GM12872 (cell line): ENCODE measurements at regions not wholly inside any gene's neighbourhood (a gene's known extent, or its start where the extent isn't known, plus 50 kb on each side); places are given as distances from the start of the nearest gene placed in this dataset.

Source experiments
- TF ChIP-seq, protein P1 (sequence below): IDR thresholded peaks from 3 replicates; pipeline ENCODE4 v1.5.1; 2011; ENCODE audit warnings: low read depth, mild to moderate bottlenecking, low read length, moderate library complexity; ENCODE audit not compliant: insufficient read depth

DNA sequence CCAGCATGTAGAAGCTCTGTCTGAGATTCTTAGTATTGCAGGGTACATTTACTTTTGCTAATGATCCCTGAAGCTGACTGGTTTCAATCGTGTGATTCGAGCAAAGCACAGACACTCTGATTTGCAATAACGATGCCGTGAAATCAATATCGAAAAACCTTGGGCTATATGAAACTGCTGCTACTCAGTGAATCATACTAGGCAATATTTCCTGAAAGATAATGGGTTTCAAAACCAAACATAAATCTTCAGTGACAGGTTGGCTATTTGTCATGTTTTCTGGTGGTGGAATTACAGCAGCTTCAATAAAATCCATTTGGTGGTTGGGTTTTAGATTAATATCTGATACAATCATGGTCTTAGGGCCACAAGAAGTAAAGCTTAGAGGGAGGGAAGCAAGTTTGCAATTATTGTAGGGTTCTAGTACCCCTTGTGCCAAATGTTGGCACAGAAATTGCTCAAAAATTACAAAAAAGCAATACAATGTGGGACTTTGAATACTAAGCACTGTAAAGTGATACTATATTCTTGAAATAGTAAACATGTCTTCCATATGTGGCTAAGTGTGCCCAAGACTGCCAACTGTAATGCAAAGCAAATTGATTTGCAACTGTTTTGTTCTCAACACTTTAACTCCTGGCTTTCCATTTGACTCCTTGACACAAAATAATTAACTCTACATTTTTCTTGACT, 112.4 kb upstream of the JAZF1 start:
- TF ChIP-seq, protein P1, sequence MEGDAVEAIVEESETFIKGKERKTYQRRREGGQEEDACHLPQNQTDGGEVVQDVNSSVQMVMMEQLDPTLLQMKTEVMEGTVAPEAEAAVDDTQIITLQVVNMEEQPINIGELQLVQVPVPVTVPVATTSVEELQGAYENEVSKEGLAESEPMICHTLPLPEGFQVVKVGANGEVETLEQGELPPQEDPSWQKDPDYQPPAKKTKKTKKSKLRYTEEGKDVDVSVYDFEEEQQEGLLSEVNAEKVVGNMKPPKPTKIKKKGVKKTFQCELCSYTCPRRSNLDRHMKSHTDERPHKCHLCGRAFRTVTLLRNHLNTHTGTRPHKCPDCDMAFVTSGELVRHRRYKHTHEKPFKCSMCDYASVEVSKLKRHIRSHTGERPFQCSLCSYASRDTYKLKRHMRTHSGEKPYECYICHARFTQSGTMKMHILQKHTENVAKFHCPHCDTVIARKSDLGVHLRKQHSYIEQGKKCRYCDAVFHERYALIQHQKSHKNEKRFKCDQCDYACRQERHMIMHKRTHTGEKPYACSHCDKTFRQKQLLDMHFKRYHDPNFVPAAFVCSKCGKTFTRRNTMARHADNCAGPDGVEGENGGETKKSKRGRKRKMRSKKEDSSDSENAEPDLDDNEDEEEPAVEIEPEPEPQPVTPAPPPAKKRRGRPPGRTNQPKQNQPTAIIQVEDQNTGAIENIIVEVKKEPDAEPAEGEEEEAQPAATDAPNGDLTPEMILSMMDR, result no peak

DNA sequence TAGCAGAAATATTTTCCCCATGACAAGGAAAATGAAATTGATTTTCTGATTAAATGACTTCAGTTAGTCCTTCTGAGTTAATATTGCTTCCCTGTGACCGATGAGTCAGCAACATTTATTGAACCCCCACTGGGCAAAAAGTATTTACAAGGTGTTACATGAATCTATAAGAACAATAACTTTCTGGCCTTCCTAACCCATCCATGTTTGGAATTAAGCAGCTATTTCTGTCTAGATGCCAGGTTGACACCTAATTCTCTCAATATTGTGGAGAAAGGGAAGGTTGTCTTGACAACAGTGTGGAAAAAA, 112.9 kb upstream of the JAZF1 start:
- TF ChIP-seq, protein P1, result no peak

DNA sequence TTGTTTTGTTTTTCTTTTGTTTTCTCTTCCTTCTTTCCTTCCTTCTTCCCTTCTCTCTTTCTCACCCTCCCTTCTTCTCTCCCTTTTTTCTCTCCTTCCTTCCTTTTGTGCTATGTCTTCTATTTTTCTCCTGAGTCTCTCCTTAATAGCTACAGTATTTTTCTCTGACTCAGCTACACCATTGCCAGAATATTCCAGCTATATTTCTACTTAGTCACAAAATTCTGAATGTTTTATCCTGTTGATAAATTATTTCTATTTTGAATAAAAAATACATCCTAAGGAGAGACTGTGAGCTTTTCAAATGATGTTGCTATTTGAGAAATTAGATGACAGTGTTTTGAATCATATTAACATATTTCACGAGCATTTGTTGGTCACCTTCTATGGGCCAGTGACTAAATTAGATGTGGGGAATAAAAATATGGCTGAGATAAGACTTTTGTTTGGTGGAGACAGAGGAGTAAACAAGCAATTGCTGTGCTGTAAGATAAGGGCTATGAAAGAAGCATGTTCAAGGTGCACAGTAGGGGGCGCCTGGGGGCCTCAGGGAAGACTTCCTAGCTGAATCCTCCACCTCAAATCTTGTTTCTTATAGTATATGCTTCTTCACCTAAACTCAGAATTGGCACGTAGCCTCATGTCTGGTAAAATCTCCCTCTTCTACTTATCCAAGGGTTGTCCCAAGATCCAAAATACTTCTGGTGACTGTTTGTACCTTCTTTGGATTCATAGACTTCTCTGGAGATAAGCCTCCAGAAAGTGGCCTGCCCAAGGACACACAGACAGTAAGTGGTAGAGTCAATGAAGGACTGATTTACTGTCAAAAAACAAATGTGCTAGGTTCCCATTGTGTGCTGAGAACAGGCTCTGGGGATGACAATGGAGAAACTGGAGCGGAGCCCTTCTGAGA, 115.5 kb upstream of the CREB5 start:
- TF ChIP-seq, protein P1, result peak; percentile 66

DNA sequence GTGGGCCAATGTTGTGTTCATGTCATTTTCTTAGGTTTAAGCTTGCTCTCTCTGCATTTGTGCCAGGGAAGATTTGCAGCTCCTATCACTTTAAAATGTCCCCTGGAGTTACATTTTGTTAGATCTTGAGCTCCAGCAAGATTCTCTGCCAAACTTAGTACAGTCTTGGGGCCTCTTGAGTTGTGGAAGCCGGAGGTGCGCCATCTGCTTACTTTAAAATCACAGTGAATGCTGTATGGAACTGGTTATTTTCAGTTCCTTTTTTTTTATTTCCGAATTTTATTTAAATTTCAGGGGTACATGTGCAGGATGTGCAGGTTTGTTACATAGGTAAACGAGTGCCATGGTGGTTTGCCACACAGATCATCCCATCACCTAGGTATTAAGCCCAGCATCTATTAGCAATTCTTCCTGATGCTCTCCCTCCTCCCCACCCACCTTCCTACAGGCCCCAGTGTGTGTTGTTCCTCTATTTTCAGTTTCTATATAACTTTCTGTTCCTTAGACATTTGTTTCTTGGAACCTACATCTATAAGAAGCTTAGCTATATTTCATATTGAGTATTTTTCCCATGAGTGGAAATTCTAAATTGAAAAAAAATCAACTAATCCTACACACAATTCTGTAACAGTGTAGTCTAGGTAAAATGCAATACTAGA, 114.4 kb upstream of the CREB5 start:
- TF ChIP-seq, protein P1, result no peak

DNA sequence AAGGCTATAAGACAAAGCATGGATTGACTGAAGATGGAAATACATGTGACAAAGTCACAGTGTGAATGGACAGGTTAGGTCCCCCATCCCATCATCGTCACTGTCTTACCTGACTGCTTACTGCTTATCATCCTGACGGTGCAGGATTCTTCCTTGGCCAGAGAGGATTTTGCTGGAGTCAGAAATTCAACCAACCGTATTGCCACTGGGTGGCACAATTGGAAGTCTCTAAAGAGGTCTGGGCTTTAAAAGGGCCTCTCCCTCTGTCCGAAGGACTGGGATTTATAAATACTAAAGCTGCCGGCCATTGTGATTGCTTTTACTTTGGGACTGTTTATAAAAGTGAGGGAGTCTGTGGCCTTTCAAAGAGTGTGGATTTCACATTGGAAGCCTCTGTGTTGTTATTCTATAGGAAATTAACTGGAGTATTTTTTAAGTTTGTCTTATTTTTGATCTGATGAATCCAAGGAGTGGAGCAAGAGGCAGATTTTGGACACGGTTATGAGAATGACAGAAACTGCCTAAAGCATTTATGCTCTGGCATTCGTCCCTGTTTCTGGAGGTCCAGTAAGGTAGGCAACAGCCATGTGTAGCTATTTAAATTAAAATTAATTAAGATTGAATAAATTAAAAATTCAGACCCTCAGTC, 113.3 kb upstream of the CREB5 start:
- TF ChIP-seq, protein P1, result no peak

DNA sequence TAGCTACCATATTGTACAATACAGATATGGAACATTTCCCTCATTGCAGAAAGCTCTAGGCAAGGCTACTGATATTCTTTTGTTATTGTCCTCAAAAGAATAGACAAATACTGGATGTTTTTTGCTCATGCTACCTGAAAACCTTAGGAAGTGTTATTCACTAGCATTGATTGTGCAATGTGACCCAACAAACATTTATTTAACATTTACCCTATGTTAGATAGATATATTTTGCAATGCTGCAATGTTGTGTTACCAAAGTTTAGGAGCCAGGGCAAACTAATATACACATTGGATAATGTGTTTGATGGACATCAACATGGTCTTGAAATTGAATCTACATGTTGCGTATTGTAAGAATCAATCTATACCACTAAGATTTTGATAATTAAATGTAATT, 112.8 kb upstream of the CREB5 start:
- TF ChIP-seq, protein P1, result no peak

DNA sequence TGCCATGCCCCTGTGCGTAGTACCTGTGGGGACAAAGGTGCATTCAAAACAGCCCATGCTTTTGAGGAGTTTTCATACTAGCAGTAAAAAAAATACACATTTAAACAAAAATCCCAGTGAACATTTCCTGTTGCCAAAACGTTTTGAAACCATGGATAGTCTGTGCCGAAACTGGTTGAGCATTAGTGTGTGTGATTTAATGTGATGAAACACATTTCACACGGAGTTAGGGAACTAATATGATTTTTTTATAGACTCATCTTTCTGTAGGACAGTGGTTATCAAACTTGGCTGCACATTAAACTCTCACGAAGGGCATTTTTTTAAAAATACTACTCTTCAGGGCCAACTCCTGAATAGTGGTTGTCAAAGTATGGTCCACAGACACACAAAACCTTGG, 111.8 kb upstream of the CREB5 start:
- TF ChIP-seq, protein P1, result no peak
